PC-3 (cell line): ENCODE measurements at regions not wholly inside any gene's neighbourhood (a gene's known extent, or its start where the extent isn't known, plus 50 kb on each side); places are given as distances from the start of the nearest gene placed in this dataset.

ENCODE experiments used
- EZH2 ChIP-seq: fragments of 300-600 bp; sonication (generic); IDR thresholded peaks from one replicate; pipeline ENCODE4 v1.6.1; 2017; ENCODE audit warnings: antibody characterized with exemption, mild to moderate bottlenecking, low read length; ENCODE audit not compliant: unreplicated experiment
- TF ChIP-seq, protein P1 (sequence below): fragments of 300-600 bp; sonication (generic); conservative IDR thresholded peaks from 2 replicates; pipeline ENCODE4 v1.5.1; 2017; ENCODE audit warnings: antibody characterized with exemption, low read depth, mild to moderate bottlenecking, low read length

DNA sequence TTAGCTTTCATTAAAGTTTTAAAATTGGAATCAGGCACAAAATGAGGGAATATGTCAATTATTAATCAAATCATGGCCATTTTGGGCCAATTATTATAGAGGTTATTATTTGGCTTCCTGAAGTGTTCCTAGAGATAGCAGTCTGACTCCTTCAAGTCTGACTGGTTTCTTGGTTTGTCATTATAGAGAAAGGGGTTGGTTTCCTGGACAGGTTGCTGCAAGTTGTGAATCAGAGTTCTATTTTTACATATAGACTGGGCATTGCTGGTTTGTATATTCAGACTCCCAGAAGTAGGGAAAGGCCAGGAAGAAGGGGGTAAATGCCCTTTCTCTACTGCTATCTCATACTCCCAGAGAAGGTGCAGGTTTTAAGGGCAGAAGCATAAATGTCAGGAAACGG is 121.4 kb upstream of the CEP162 start:
- no peak for TF ChIP-seq EZH2
- TF ChIP-seq, protein P1, sequence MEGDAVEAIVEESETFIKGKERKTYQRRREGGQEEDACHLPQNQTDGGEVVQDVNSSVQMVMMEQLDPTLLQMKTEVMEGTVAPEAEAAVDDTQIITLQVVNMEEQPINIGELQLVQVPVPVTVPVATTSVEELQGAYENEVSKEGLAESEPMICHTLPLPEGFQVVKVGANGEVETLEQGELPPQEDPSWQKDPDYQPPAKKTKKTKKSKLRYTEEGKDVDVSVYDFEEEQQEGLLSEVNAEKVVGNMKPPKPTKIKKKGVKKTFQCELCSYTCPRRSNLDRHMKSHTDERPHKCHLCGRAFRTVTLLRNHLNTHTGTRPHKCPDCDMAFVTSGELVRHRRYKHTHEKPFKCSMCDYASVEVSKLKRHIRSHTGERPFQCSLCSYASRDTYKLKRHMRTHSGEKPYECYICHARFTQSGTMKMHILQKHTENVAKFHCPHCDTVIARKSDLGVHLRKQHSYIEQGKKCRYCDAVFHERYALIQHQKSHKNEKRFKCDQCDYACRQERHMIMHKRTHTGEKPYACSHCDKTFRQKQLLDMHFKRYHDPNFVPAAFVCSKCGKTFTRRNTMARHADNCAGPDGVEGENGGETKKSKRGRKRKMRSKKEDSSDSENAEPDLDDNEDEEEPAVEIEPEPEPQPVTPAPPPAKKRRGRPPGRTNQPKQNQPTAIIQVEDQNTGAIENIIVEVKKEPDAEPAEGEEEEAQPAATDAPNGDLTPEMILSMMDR, result no peak
